Type B pancreatic cell (in vitro differentiated cells): ENCODE measurements at regions not wholly inside any gene's neighbourhood (a gene's known extent, or its start where the extent isn't known, plus 50 kb on each side); places are given as distances from the start of the nearest gene placed in this dataset.

Experiments used
- DNase-seq: peaks from one replicate; pipeline ENCODE4 v3.0.0; 2021; ENCODE audit warnings: mixed read lengths; ENCODE audit not compliant: unreplicated experiment; ENCODE audit errors: extremely low spot score
- H3K27ac Mint-ChIP-seq: 2 replicates; pipeline ENCODE4 v1.8.0; 2021; ENCODE audit warnings: mild to moderate bottlenecking, mixed read lengths
- H3K27me3 Mint-ChIP-seq: 2 replicates; pipeline ENCODE4 v1.8.0; 2021; ENCODE audit warnings: mixed read lengths
- H3K36me3 Mint-ChIP-seq: 2 replicates; pipeline ENCODE4 v1.8.0; 2021; ENCODE audit warnings: mixed read lengths
- H3K4me1 Mint-ChIP-seq: one replicate; pipeline ENCODE4 v1.8.0; 2021; ENCODE audit warnings: mixed read lengths; ENCODE audit not compliant: unreplicated experiment
- H3K4me3 Mint-ChIP-seq: 2 replicates; pipeline ENCODE4 v1.8.0; 2021; ENCODE audit warnings: mild to moderate bottlenecking, mixed read lengths
- H3K9me3 Mint-ChIP-seq: 2 replicates; pipeline ENCODE4 v1.8.0; 2021; ENCODE audit warnings: mixed read lengths
- CTCF ChIP-seq: fragments of 200-600 bp; sonication (generic); conservative IDR thresholded peaks from 2 replicates; pipeline ENCODE4 v1.5.0; 2021; ENCODE audit warnings: antibody characterized with exemption, mild to moderate bottlenecking

- no peak for TF ChIP-seq CTCF
- H3K36me3 Mint-ChIP-seq = peaks cover 4% of the 10 kb centered on the region
- H3K27ac Mint-ChIP-seq = no peak overlapping the region
- H3K27me3 Mint-ChIP-seq = no peaks in the 10 kb centered on the region
- DNase-seq = no peak
- no peak overlapping the region for H3K4me3 Mint-ChIP-seq
- no peaks in the 10 kb centered on the region for H3K4me1 Mint-ChIP-seq
- no peaks in the 10 kb centered on the region for H3K9me3 Mint-ChIP-seq
These were observed 1255.9 kb downstream of the JRKL start for GRCh38 chr11:97645736-97646135.

- H3K9me3 Mint-ChIP-seq = peaks cover 4% of the 10 kb centered on the region
- H3K27me3 Mint-ChIP-seq = no peaks in the 10 kb centered on the region
- no peak for DNase-seq
These were observed 1266.5 kb downstream of the JRKL start for GRCh38 chr11:97656356-97656755.

GRCh38 chr11:97657852-97658251 is 1268.0 kb downstream of the JRKL start:
- H3K27me3 Mint-ChIP-seq = no peaks in the 10 kb centered on the region
- H3K4me1 Mint-ChIP-seq = no peaks in the 10 kb centered on the region
- no peak for TF ChIP-seq CTCF
- DNase-seq = no peak
- H3K9me3 Mint-ChIP-seq = peaks cover 4% of the 10 kb centered on the region
- no peak overlapping the region for H3K4me3 Mint-ChIP-seq
- no peak overlapping the region for H3K27ac Mint-ChIP-seq
- no peaks in the 10 kb centered on the region for H3K36me3 Mint-ChIP-seq

More at GRCh38 chr11:97656356-97656755, 1266.5 kb downstream of the JRKL start:
- no peaks in the 10 kb centered on the region for H3K36me3 Mint-ChIP-seq
- no peaks in the 10 kb centered on the region for H3K4me1 Mint-ChIP-seq
- H3K27ac Mint-ChIP-seq = no peak overlapping the region
- H3K4me3 Mint-ChIP-seq = no peak overlapping the region
- no peak for TF ChIP-seq CTCF

- no peak for TF ChIP-seq CTCF
- H3K36me3 Mint-ChIP-seq = no peaks in the 10 kb centered on the region
- no peak overlapping the region for H3K27ac Mint-ChIP-seq
- no peaks in the 10 kb centered on the region for H3K9me3 Mint-ChIP-seq
- no peak overlapping the region for H3K4me3 Mint-ChIP-seq
- no peak for DNase-seq
- no peaks in the 10 kb centered on the region for H3K4me1 Mint-ChIP-seq
- H3K27me3 Mint-ChIP-seq = no peaks in the 10 kb centered on the region
These were observed 1277.2 kb downstream of the JRKL start for GRCh38 chr11:97667057-97667456.

GRCh38 chr11:97683733-97684132 is 1293.9 kb downstream of the JRKL start:
- Mint-ChIP-seq H3K4me1 (peaks cover 3% of the 10 kb centered on the region), H3K4me3 (no peak overlapping the region), H3K27ac (no peak overlapping the region), H3K9me3 (no peaks in the 10 kb centered on the region), H3K27me3 (no peaks in the 10 kb centered on the region), H3K36me3 (no peaks in the 10 kb centered on the region)
- TF ChIP-seq CTCF = no peak
- no peak for DNase-seq
